ENCODE measurements at regions not wholly inside any gene's neighbourhood (a gene's known extent, or its start where the extent isn't known, plus 50 kb on each side); places are given as distances from the start of the nearest gene placed in this dataset.

DNA sequence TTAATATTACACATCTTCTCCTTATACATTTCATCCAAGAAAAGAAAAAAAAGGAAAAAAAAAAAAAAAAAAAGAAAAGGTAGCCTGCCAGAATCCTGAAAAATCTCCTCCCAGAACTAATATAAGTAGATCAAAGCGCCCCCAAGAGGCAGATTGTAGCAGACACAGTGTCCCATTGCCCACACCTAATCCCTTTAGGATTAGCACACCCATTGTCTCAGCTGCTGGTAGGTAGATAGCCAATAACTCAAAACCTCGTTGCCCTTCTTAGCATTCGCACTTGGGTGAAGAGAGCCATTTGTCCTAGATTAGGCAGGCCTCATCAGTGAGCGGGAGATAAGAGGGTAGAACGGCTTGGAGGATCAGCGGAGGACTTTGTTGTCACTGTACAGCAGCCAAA lies 100.2 kb upstream of the SORCS1 start:
- TF ChIP-seq, protein P1, sequence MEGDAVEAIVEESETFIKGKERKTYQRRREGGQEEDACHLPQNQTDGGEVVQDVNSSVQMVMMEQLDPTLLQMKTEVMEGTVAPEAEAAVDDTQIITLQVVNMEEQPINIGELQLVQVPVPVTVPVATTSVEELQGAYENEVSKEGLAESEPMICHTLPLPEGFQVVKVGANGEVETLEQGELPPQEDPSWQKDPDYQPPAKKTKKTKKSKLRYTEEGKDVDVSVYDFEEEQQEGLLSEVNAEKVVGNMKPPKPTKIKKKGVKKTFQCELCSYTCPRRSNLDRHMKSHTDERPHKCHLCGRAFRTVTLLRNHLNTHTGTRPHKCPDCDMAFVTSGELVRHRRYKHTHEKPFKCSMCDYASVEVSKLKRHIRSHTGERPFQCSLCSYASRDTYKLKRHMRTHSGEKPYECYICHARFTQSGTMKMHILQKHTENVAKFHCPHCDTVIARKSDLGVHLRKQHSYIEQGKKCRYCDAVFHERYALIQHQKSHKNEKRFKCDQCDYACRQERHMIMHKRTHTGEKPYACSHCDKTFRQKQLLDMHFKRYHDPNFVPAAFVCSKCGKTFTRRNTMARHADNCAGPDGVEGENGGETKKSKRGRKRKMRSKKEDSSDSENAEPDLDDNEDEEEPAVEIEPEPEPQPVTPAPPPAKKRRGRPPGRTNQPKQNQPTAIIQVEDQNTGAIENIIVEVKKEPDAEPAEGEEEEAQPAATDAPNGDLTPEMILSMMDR (conservative IDR thresholded peaks at IDR 0.05 in 1 of 2, IDR thresholded peaks at IDR 0.05 in 1 of 2; ENCODE audit: extremely low read depth in 1 of 2, insufficient read depth in 1 of 2, low read depth in 1 of 2, low read length in 2 of 2), result no peak
- no peak for TF ChIP-seq EZH2 (IDR thresholded peaks at IDR 0.05; ENCODE audit: borderline replicate concordance, low read length)
